Adrenal gland (tissue), 9 donors: ENCODE measurements at regions not wholly inside any gene's neighbourhood (a gene's known extent, or its start where the extent isn't known, plus 50 kb on each side); places are given as distances from the start of the nearest gene placed in this dataset.

ENCODE experiments used
- DNase-seq, 7 donors: peaks; one replicate each; pipeline ENCODE4 v3.0.0-alpha.2; 2019 to 2020
- H3K27ac ChIP-seq, 5 donors: fragments of 200-600 bp; sonication (generic) in 4 of 5; 1 replicate in 3 of 5; 2 replicates in 2 of 5; pipeline versions ENCODE4 v1.5.1 to v1.8.0; 2016 to 2020; ENCODE audit warnings: mild to moderate bottlenecking in 1 of 5
- H3K27me3 ChIP-seq: fragments of 200-600 bp; 2 replicates; pipeline ENCODE4 v1.8.0; 2021
- H3K36me3 ChIP-seq, 2 donors: fragments of 200-600 bp; replicated peaks in 1 of 2; 1 replicate in 1 of 2; 2 replicates in 1 of 2; pipeline versions ENCODE4 v1.5.1 to v1.8.0; 2018 to 2022
- H3K4me1 ChIP-seq, 2 donors: fragments of 200-600 bp; replicated peaks in 1 of 2; 1 replicate in 1 of 2; 2 replicates in 1 of 2; pipeline versions ENCODE4 v1.5.1 to v1.8.0; 2018 to 2021
- H3K4me3 ChIP-seq, 4 donors: fragments of 200-600 bp; sonication (generic) in 3 of 4; one replicate each; pipeline ENCODE4 v1.5.1; 2016 to 2018
- H3K9me3 ChIP-seq, 3 donors: fragments of 200-600 bp; sonication (generic) in 1 of 3; replicated peaks in 1 of 3; 1 replicate in 2 of 3; 2 replicates in 1 of 3; pipeline versions ENCODE4 v1.5.1 to v1.8.0; 2016 to 2021
- CTCF ChIP-seq, 6 experiments: fragments of 450-650 bp in 4 of 6; fragments of 200-600 bp in 2 of 6; sonication (generic) in 1 of 6; IDR thresholded peaks; 1 replicate in 5 of 6; 2 replicates in 1 of 6; pipeline versions ENCODE4 v1.5.1 to v1.8.0; 2016 to 2021; ENCODE audit warnings: antibody characterized with exemption in 6 of 6, mild to moderate bottlenecking in 2 of 6, moderate library complexity in 1 of 6
- POLR2A ChIP-seq, 2 donors: fragments of 450-650 bp; IDR thresholded peaks; one replicate each; pipeline ENCODE4 v1.6.1; 2017; ENCODE audit warnings: antibody characterized with exemption in 2 of 2, mild to moderate bottlenecking in 2 of 2, moderate library complexity in 1 of 2
- WGBS, 4 donors: extraction: QIAGEN DNeasy Blood & Tissue Kit in 2 of 4; methylation state at CpG; one replicate each; pipeline versions ENCODE4 v1.1.5 to v1.1.7; 2013 to 2017; 5-methylcytosine and 5-hydroxymethylcytosine counted together
- intact Hi-C, 2 donors: fragments of 100-400 bp; cut with DNase I; formaldehyde crosslinking; loops; one replicate each; pipeline versions ENCODE4 v1.14.1 to v1.15.0; 2022 to 2023
- donor health status: healthy with polysubstance abuse.
- donor health status: Bipolar disorder and iron deficiency.
- donor health status: DM: yes; HTN: yes; CAD: no.
- donor health status: DM: no; HTN: no; CAD: no.
- donor health status: DM: no; HTN: no; CAD: no.

GRCh38 chr21:43295066-43295958 lies 126.5 kb downstream of the CRYAA start:
- no peak overlapping the region for H3K4me3 ChIP-seq
- intact Hi-C loops: no loop called here
- no peak overlapping the region for H3K27ac ChIP-seq
- TF ChIP-seq CTCF (IDR thresholded peaks at IDR 0.05) (no peak), POLR2A (IDR thresholded peaks at IDR 0.05) (no peak)
- WGBS, 4 donors: 77 to 84% (median 81%) methylated on average over 11 to 14 of the region's 14 CpGs
- no peaks in the 10 kb centered on the region for H3K27me3 ChIP-seq
- no peak for DNase-seq
- H3K36me3 ChIP-seq: no peaks in the 10 kb centered on the region
- H3K4me1 ChIP-seq: no peaks in the 10 kb centered on the region
- no peaks in the 10 kb centered on the region for H3K9me3 ChIP-seq

- TF ChIP-seq POLR2A (IDR thresholded peaks at IDR 0.05) (no peak), CTCF (IDR thresholded peaks at IDR 0.05) (no peak)
- Histone ChIP-seq H3K4me3 (no peak overlapping the region), H3K36me3 (no peaks in the 10 kb centered on the region), H3K27ac (no peak overlapping the region), H3K9me3 (no peaks in the 10 kb centered on the region), H3K27me3 (no peaks in the 10 kb centered on the region), H3K4me1 (no peaks in the 10 kb centered on the region)
- no peak for DNase-seq
- WGBS, 4 donors: 73 to 84% (median 77%) methylated on average over 14 of the region's 14 CpGs
- intact Hi-C loops: no loop called here
Observed at GRCh38 chr21:43294194-43294902, 125.5 kb downstream of the CRYAA start.

GRCh38 chr21:43292866-43293142 lies 124.0 kb downstream of the CRYAA start:
- TF ChIP-seq CTCF (IDR thresholded peaks at IDR 0.05): no peak
- TF ChIP-seq POLR2A (IDR thresholded peaks at IDR 0.05): no peak
- no peak overlapping the region for H3K4me3 ChIP-seq
- 60 to 74% (median 63%) methylated on average over 2 of the region's 2 CpGs for WGBS, 4 donors

GRCh38 chr21:43292041-43292865 lies 123.4 kb downstream of the CRYAA start:
- H3K9me3 ChIP-seq: no peaks in the 10 kb centered on the region
- 61 to 93% (median 79%) methylated on average over 10 to 23 of the region's 23 CpGs for WGBS, 4 donors
- no peaks in the 10 kb centered on the region for H3K4me1 ChIP-seq
- intact Hi-C loops: no loop called here
- H3K4me3 ChIP-seq: no peak overlapping the region
- no peaks in the 10 kb centered on the region for H3K36me3 ChIP-seq
- DNase-seq: no peak
- TF ChIP-seq CTCF (IDR thresholded peaks at IDR 0.05) (no peak), POLR2A (IDR thresholded peaks at IDR 0.05) (no peak)
- no peaks in the 10 kb centered on the region for H3K27me3 ChIP-seq
- no peak overlapping the region for H3K27ac ChIP-seq

More at GRCh38 chr21:43292866-43293142, 124.0 kb downstream of the CRYAA start:
- no peak for DNase-seq
- intact Hi-C loops: no loop called here
- Histone ChIP-seq H3K4me1 (no peaks in the 10 kb centered on the region), H3K27me3 (no peaks in the 10 kb centered on the region), H3K9me3 (no peaks in the 10 kb centered on the region), H3K36me3 (no peaks in the 10 kb centered on the region), H3K27ac (no peak overlapping the region)
